Spleen (tissue), 11 donors: ENCODE measurements at regions not wholly inside any gene's neighbourhood (a gene's known extent, or its start where the extent isn't known, plus 50 kb on each side); places are given as distances from the start of the nearest gene placed in this dataset.
A peak's percentile ranks its signal among the peaks of the same experiment; 100 is the strongest.
"Not testable (repeated sequence)": the region's sequence is repeated elsewhere in the genome, so short reads cannot be mapped to it uniquely, and the experiment has no call there.

Experiments used
- DNase-seq: peaks from one replicate; pipeline ENCODE4 v3.0.0-alpha.2; 2020
- H3K27ac ChIP-seq, 8 donors: fragments of 200-600 bp; sonication (generic) in 7 of 8; 1 replicate in 4 of 8; 2 replicates in 4 of 8; pipeline versions ENCODE4 v1.5.0 to v1.8.0; 2016 to 2021; ENCODE audit warnings: inconsistent platforms in 4 of 8, mild to moderate bottlenecking in 4 of 8, moderate library complexity in 1 of 8
- H3K27me3 ChIP-seq, 7 donors: fragments of 200-600 bp; sonication (generic) in 6 of 7; replicated peaks in 1 of 7; 1 replicate in 4 of 7; 2 replicates in 3 of 7; pipeline versions ENCODE4 v1.5.0 to v1.8.0; 2016 to 2021; ENCODE audit warnings: inconsistent platforms in 3 of 7, mild to moderate bottlenecking in 1 of 7
- H3K36me3 ChIP-seq, 6 donors: fragments of 200-600 bp; sonication (generic) in 5 of 6; 1 replicate in 4 of 6; 2 replicates in 2 of 6; pipeline versions ENCODE4 v1.5.0 to v1.8.0; 2016 to 2021; ENCODE audit warnings: inconsistent platforms in 2 of 6
- H3K4me1 ChIP-seq, 6 donors: fragments of 200-600 bp; sonication (generic) in 5 of 6; 1 replicate in 3 of 6; 2 replicates in 3 of 6; pipeline versions ENCODE4 v1.5.0 to v1.8.0; 2016 to 2021; ENCODE audit warnings: inconsistent platforms in 3 of 6
- H3K4me3 ChIP-seq, 8 donors: fragments of 200-600 bp; sonication (generic) in 7 of 8; 1 replicate in 4 of 8; 2 replicates in 4 of 8; pipeline versions ENCODE4 v1.5.0 to v1.8.0; 2016 to 2021; ENCODE audit warnings: inconsistent platforms in 4 of 8, mild to moderate bottlenecking in 4 of 8, moderate library complexity in 2 of 8
- H3K9me3 ChIP-seq, 8 donors: fragments of 200-600 bp; sonication (generic) in 7 of 8; 1 replicate in 4 of 8; 2 replicates in 4 of 8; pipeline versions ENCODE4 v1.5.0 to v1.8.0; 2016 to 2021; ENCODE audit warnings: inconsistent platforms in 4 of 8
- POLR2A ChIP-seq, 3 donors: fragments of 450-650 bp; IDR thresholded peaks; one replicate each; pipeline ENCODE4 v1.5.1; 2017; ENCODE audit warnings: antibody characterized with exemption in 3 of 3, mild to moderate bottlenecking in 1 of 3
- POLR2AphosphoS5 ChIP-seq, 3 donors: sonication (generic); formaldehyde crosslinking; IDR thresholded peaks; one replicate each; pipeline ENCODE4 v1.5.1; 2017; ENCODE audit warnings: antibody characterized with exemption in 3 of 3
- WGBS, 5 donors: extraction: QIAGEN DNeasy Blood & Tissue Kit in 3 of 5; methylation state at CpG; one replicate each; pipeline versions ENCODE4 v1.1.5 to v1.1.7; 2013 to 2018; 5-methylcytosine and 5-hydroxymethylcytosine counted together
- intact Hi-C: fragments of 100-400 bp; cut with DNase I; formaldehyde crosslinking; loops from one replicate; pipeline ENCODE4 v1.15.0; 2023; ENCODE audit warnings: low total_unique reads
- TF ChIP-seq, protein P1 (sequence below), 11 experiments: fragments of 200-600 bp in 7 of 11; fragments of 450-650 bp in 4 of 11; sonication (generic) in 4 of 11; IDR thresholded peaks in 8 of 11; conservative IDR thresholded peaks in 3 of 11; 1 replicate in 7 of 11; 2 replicates in 4 of 11; pipeline versions ENCODE4 v1.4.0 to v1.8.0; 2016 to 2021; ENCODE audit warnings: antibody characterized with exemption in 11 of 11, inconsistent platforms in 4 of 11, mild to moderate bottlenecking in 1 of 11
- donor health status: healthy with polysubstance abuse.
- donor health status: DM: no; HTN: no; CAD: no; lungs with moderate emphysema.
- donor health status: DM: no; HTN: no; CAD: no.
- donor health status: Bipolar disorder and iron deficiency.
- donor health status: healthy.
- donor health status: DM: no; HTN: no; CAD: no.
- donor health status: DM: yes; HTN: yes; CAD: no.

DNA sequence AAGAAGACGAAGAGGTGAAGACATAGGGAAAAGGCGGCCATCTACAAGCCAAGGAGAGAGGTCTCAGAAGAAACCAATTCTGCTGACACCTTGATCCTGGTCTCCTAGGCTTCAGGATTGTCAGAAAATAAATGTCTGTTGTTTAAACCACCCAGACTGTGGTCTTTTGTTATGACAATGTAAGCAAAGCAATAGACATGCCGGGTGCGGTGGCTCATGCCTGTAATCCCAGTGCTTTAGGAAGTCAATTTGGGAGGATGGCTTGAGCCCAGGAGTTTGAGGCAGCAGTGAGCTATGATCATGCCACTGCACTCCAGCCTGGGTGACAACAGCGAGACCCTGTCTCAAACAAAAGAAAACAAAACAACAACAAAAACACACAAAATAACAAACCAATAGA is 64.4 kb downstream of the HAPSTR1 start:
- Histone ChIP-seq H3K4me1 (peaks cover 0 to 9% (median 0%) of the 10 kb centered on the region in 6 donors), H3K36me3 (no peaks in the 10 kb centered on the region), H3K27me3 (peaks cover 0 to 58% (median 0%) of the 10 kb centered on the region in 7 donors), H3K4me3 (no peak overlapping the region), H3K9me3 (no peaks in the 10 kb centered on the region), H3K27ac (no peak overlapping the region)
- DNase-seq: no peak
- intact Hi-C loops: no loop called here
- WGBS, 5 donors: 72 to 84% (median 81%) methylated on average over 5 of the region's 5 CpGs
- no peak for TF ChIP-seq POLR2A (IDR thresholded peaks at IDR 0.05)
- no peak for TF ChIP-seq POLR2AphosphoS5 (IDR thresholded peaks at IDR 0.05)
- TF ChIP-seq, protein P1, sequence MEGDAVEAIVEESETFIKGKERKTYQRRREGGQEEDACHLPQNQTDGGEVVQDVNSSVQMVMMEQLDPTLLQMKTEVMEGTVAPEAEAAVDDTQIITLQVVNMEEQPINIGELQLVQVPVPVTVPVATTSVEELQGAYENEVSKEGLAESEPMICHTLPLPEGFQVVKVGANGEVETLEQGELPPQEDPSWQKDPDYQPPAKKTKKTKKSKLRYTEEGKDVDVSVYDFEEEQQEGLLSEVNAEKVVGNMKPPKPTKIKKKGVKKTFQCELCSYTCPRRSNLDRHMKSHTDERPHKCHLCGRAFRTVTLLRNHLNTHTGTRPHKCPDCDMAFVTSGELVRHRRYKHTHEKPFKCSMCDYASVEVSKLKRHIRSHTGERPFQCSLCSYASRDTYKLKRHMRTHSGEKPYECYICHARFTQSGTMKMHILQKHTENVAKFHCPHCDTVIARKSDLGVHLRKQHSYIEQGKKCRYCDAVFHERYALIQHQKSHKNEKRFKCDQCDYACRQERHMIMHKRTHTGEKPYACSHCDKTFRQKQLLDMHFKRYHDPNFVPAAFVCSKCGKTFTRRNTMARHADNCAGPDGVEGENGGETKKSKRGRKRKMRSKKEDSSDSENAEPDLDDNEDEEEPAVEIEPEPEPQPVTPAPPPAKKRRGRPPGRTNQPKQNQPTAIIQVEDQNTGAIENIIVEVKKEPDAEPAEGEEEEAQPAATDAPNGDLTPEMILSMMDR (IDR thresholded peaks at IDR 0.05 in 8 of 11, conservative IDR thresholded peaks at IDR 0.05 in 3 of 11): no peak

DNA sequence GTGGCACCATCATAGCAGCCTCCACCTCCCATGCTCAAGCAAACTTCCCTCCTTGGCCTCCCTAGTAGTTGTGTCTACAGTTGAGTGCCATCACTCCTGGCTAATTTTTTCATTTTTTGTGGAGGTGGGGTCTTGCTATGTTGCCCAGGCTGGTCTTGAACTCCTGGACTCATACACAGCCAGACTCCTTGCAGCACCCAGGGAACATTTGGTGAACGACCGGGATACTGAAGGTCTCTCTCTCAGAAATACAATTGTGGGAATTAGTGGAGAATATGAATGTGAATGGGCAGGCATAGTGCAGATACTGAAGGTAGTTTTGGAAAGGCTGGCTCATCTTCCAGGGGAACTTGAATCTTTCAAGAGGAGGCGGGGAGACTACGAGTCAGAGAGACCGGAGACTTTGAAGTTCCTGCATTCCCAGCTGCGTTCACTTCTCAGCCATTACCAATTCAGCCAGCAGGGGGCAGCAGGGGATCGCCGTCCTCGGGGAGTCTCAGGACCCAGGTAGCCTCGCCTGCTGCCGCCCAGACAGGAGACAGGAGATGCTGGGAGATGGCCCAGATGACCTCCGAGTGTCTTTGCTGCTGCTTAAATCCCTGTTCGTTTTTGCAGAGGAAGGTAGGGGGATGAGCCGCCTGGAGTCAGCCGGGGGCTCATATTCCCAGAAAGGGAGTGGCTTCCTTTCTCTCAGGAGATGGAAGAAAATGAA is 68.6 kb downstream of the HAPSTR1 start:
- WGBS, 5 donors: 13 to 22% (median 15%) methylated on average over 15 of the region's 15 CpGs
- Histone ChIP-seq H3K36me3 (no peaks in the 10 kb centered on the region), H3K4me1 (peaks cover 0 to 9% (median 0%) of the 10 kb centered on the region in 6 donors), H3K9me3 (no peaks in the 10 kb centered on the region), H3K27me3 (peaks cover 0 to 45% (median 0%) of the 10 kb centered on the region in 7 donors), H3K27ac (no peak overlapping the region), H3K4me3 (no peak overlapping the region)
- no peak for DNase-seq
- intact Hi-C loops: no loop called here
- TF ChIP-seq POLR2A (IDR thresholded peaks at IDR 0.05) (no peak), POLR2AphosphoS5 (IDR thresholded peaks at IDR 0.05) (no peak)
- TF ChIP-seq, protein P1 (IDR thresholded peaks at IDR 0.05 in 8 of 11, conservative IDR thresholded peaks at IDR 0.05 in 3 of 11): peak in 10 of 11 experiments; percentile 18 to 81 (median 40)

DNA sequence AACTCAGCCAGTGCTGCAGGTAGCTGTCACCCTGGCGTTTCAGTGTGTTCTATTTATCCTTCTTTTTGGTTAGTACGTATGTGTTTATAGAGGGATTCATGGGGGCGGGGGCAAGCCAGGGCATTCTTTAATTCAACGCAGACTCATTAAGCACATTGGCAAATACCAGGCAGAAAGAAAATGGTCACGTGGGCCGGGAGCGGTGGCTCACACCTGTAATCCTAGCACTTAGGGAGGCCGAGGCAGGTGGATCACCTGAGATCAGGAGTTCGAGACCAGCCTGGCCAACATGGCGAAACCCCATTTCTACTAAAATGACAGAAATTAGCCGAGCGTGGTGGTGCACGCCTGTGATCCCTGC is 69.1 kb downstream of the HAPSTR1 start:
- H3K27ac ChIP-seq: no peak overlapping the region
- H3K27me3 ChIP-seq: peaks cover 0 to 40% (median 0%) of the 10 kb centered on the region in 7 donors
- H3K4me3 ChIP-seq: no peak overlapping the region
- peaks cover 0 to 9% (median 0%) of the 10 kb centered on the region in 6 donors for H3K4me1 ChIP-seq
- no peaks in the 10 kb centered on the region for H3K36me3 ChIP-seq
- 74 to 88% (median 79%) methylated on average over 13 of the region's 13 CpGs for WGBS, 5 donors
- TF ChIP-seq, protein P1 (IDR thresholded peaks at IDR 0.05 in 8 of 11, conservative IDR thresholded peaks at IDR 0.05 in 3 of 11): no peak
- TF ChIP-seq POLR2AphosphoS5 (IDR thresholded peaks at IDR 0.05) (no peak), POLR2A (IDR thresholded peaks at IDR 0.05) (no peak)
- intact Hi-C loops: no loop called here
- no peak for DNase-seq
- no peaks in the 10 kb centered on the region for H3K9me3 ChIP-seq

DNA sequence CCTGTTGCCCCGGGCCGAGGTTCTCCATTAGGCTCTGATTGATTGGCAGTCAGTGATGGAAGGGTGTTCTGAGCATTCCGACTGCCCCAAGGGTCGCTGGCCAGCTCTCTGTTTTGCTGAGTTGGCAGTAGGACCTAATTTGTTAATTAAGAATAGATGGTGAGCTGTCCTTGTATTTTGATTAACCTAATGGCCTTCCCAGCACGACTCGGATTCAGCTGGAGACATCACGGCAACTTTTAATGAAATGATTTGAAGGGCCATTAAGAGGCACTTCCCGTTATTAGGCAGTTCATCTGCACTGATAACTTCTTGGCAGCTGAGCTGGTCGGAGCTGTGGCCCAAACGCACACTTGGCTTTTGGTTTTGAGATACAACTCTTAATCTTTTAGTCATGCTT is 74.2 kb downstream of the HAPSTR1 start:
- Histone ChIP-seq H3K9me3 (no peaks in the 10 kb centered on the region), H3K36me3 (no peaks in the 10 kb centered on the region), H3K27me3 (peaks cover 0 to under 1% (median 0%) of the 10 kb centered on the region in 7 donors), H3K27ac (no peak overlapping the region), H3K4me1 (peaks cover 0 to 5% (median 0%) of the 10 kb centered on the region in 6 donors), H3K4me3 (no peak overlapping the region)
- no peak for DNase-seq
- 63 to 86% (median 70%) methylated on average over 10 of the region's 10 CpGs for WGBS, 5 donors
- intact Hi-C loops: no loop called here
- peak in 1 of 3 donors; percentile 8 for TF ChIP-seq POLR2AphosphoS5 (IDR thresholded peaks at IDR 0.05)
- TF ChIP-seq, protein P1 (IDR thresholded peaks at IDR 0.05 in 8 of 11, conservative IDR thresholded peaks at IDR 0.05 in 3 of 11): no peak

DNA sequence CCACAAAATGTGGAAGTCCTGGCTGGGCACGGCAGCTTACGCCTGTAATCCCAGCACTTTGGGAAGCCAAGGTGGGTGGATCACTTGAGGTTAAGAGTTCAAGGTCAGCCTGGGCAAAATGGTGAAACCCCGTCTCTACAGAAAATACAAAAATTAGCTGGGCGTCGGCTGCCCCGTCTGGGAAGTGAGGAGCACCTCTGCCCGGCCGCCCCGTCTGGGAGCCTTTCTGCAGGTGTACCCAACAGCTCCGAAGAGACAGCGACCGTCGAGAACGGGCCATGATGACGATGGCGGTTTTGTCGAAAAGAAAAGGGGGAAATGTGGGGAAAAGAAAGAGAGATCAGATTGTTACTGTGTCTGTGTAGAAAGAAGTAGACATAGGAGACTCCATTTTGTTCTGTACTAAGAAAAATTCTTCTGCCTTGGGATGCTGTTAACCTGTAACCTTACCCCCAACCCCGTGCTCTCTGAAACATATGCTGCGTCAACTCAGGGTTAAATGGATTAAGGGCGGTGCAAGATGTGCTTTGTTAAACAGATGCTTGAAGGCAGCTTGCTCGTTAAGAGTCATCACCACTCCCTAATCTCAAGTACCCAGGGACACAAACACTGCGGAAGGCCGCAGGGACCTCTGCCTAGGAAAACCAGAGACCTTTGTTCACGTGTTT is 75.0 kb downstream of the HAPSTR1 start:
- 80 to 89% (median 86%) methylated on average over 19 to 21 of the region's 24 CpGs for WGBS, 5 donors
- H3K4me3 ChIP-seq, DNase-seq, intact Hi-C loops, H3K4me1 ChIP-seq, H3K27me3 ChIP-seq, H3K9me3 ChIP-seq, H3K27ac ChIP-seq, H3K36me3 ChIP-seq: not testable (repeated sequence)
